H1 (cell line): ENCODE measurements at regions not wholly inside any gene's neighbourhood (a gene's known extent, or its start where the extent isn't known, plus 50 kb on each side); places are given as distances from the start of the nearest gene placed in this dataset.

Source experiments
- BCL11A ChIP-seq, 2 experiments: IDR thresholded peaks; one replicate each; pipeline ENCODE4 v1.6.1; 2011; ENCODE audit warnings: low read depth in 2 of 2, low read length in 2 of 2, mild to moderate bottlenecking in 2 of 2
- CHD2 ChIP-seq: IDR thresholded peaks from 2 replicates; pipeline ENCODE4 v1.6.1; 2012; ENCODE audit warnings: low read length, improper control_type of control experiment
- TCF12 ChIP-seq: IDR thresholded peaks from 2 replicates; pipeline ENCODE4 v1.6.1; 2011; ENCODE audit warnings: low read depth, mild to moderate bottlenecking, low read length
- TF ChIP-seq, protein P1 (sequence below): fragments of 300-600 bp; sonication (generic); IDR thresholded peaks from 2 replicates; pipeline ENCODE4 v1.7.1; 2012; ENCODE audit warnings: low read length, moderate library complexity, mild to moderate bottlenecking, inconsistent platforms; ENCODE audit not compliant: insufficient replicate concordance

DNA sequence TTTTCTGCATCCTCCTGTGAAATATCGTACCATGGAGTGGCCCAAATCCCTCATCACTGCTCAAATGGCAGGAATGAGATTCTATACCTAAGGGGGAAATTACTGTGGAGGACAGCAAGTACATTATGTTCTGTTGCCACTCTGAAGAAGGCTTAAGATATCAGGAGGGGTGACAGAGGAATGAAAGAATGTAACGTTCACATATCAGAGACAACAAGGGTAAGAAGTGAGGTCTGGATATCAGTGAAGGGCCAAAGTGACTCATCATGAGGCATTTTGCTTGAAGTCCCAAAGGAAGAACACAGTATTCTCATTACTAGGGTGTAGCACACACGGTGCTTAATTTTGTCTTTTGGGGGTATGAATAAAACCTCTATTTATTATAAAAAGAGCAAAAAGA lies 71.5 kb upstream of the SLC13A1 start (continued):
- no peak for TF ChIP-seq CHD2
- no peak for TF ChIP-seq TCF12
- TF ChIP-seq, protein P1, sequence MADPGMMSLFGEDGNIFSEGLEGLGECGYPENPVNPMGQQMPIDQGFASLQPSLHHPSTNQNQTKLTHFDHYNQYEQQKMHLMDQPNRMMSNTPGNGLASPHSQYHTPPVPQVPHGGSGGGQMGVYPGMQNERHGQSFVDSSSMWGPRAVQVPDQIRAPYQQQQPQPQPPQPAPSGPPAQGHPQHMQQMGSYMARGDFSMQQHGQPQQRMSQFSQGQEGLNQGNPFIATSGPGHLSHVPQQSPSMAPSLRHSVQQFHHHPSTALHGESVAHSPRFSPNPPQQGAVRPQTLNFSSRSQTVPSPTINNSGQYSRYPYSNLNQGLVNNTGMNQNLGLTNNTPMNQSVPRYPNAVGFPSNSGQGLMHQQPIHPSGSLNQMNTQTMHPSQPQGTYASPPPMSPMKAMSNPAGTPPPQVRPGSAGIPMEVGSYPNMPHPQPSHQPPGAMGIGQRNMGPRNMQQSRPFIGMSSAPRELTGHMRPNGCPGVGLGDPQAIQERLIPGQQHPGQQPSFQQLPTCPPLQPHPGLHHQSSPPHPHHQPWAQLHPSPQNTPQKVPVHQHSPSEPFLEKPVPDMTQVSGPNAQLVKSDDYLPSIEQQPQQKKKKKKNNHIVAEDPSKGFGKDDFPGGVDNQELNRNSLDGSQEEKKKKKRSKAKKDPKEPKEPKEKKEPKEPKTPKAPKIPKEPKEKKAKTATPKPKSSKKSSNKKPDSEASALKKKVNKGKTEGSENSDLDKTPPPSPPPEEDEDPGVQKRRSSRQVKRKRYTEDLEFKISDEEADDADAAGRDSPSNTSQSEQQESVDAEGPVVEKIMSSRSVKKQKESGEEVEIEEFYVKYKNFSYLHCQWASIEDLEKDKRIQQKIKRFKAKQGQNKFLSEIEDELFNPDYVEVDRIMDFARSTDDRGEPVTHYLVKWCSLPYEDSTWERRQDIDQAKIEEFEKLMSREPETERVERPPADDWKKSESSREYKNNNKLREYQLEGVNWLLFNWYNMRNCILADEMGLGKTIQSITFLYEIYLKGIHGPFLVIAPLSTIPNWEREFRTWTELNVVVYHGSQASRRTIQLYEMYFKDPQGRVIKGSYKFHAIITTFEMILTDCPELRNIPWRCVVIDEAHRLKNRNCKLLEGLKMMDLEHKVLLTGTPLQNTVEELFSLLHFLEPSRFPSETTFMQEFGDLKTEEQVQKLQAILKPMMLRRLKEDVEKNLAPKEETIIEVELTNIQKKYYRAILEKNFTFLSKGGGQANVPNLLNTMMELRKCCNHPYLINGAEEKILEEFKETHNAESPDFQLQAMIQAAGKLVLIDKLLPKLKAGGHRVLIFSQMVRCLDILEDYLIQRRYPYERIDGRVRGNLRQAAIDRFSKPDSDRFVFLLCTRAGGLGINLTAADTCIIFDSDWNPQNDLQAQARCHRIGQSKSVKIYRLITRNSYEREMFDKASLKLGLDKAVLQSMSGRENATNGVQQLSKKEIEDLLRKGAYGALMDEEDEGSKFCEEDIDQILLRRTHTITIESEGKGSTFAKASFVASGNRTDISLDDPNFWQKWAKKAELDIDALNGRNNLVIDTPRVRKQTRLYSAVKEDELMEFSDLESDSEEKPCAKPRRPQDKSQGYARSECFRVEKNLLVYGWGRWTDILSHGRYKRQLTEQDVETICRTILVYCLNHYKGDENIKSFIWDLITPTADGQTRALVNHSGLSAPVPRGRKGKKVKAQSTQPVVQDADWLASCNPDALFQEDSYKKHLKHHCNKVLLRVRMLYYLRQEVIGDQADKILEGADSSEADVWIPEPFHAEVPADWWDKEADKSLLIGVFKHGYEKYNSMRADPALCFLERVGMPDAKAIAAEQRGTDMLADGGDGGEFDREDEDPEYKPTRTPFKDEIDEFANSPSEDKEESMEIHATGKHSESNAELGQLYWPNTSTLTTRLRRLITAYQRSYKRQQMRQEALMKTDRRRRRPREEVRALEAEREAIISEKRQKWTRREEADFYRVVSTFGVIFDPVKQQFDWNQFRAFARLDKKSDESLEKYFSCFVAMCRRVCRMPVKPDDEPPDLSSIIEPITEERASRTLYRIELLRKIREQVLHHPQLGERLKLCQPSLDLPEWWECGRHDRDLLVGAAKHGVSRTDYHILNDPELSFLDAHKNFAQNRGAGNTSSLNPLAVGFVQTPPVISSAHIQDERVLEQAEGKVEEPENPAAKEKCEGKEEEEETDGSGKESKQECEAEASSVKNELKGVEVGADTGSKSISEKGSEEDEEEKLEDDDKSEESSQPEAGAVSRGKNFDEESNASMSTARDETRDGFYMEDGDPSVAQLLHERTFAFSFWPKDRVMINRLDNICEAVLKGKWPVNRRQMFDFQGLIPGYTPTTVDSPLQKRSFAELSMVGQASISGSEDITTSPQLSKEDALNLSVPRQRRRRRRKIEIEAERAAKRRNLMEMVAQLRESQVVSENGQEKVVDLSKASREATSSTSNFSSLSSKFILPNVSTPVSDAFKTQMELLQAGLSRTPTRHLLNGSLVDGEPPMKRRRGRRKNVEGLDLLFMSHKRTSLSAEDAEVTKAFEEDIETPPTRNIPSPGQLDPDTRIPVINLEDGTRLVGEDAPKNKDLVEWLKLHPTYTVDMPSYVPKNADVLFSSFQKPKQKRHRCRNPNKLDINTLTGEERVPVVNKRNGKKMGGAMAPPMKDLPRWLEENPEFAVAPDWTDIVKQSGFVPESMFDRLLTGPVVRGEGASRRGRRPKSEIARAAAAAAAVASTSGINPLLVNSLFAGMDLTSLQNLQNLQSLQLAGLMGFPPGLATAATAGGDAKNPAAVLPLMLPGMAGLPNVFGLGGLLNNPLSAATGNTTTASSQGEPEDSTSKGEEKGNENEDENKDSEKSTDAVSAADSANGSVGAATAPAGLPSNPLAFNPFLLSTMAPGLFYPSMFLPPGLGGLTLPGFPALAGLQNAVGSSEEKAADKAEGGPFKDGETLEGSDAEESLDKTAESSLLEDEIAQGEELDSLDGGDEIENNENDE: no peak
- no peak for TF ChIP-seq BCL11A (IDR thresholded peaks at IDR 0.05; ENCODE audit: low read depth in 2 of 2, low read length in 2 of 2)
